ENCODE measurements at regions not wholly inside any gene's neighbourhood (a gene's known extent, or its start where the extent isn't known, plus 50 kb on each side); places are given as distances from the start of the nearest gene placed in this dataset.

- Histone ChIP-seq H3K4me3 (ENCODE audit: insufficient read depth, low read depth, low read length) (no peak overlapping the region), H3K27me3 (ENCODE audit: control insufficient read depth, insufficient read depth, low read length) (no peaks in the 10 kb centered on the region), H3K36me3 (replicated peaks; ENCODE audit: control insufficient read depth, insufficient read depth, low read length) (no peaks in the 10 kb centered on the region)
- no peak for DNase-seq
These were observed 1363.9 kb downstream of the MAT2B start for GRCh38 chr5:164869325-164869724.

- Histone ChIP-seq H3K4me3 (ENCODE audit: insufficient read depth, low read depth, low read length) (no peak overlapping the region), H3K36me3 (replicated peaks; ENCODE audit: control insufficient read depth, insufficient read depth, low read length) (no peaks in the 10 kb centered on the region), H3K27me3 (ENCODE audit: control insufficient read depth, insufficient read depth, low read length) (no peaks in the 10 kb centered on the region)
- DNase-seq: no peak
These were observed 1371.4 kb downstream of the MAT2B start for GRCh38 chr5:164876793-164877192.

GRCh38 chr5:164881442-164881841 is 1376.0 kb downstream of the MAT2B start:
- no peaks in the 10 kb centered on the region for H3K27me3 ChIP-seq (ENCODE audit: control insufficient read depth, insufficient read depth, low read length)
- H3K36me3 ChIP-seq (replicated peaks; ENCODE audit: control insufficient read depth, insufficient read depth, low read length): no peaks in the 10 kb centered on the region
- no peak for DNase-seq
- no peak overlapping the region for H3K4me3 ChIP-seq (ENCODE audit: insufficient read depth, low read depth, low read length)

- Histone ChIP-seq H3K36me3 (replicated peaks; ENCODE audit: control insufficient read depth, insufficient read depth, low read length) (no peaks in the 10 kb centered on the region), H3K4me3 (ENCODE audit: insufficient read depth, low read depth, low read length) (no peak overlapping the region)
- DNase-seq: no peak
These were observed 1379.8 kb downstream of the MAT2B start for GRCh38 chr5:164885179-164885578.

GRCh38 chr5:164893071-164893470 is 1387.7 kb downstream of the MAT2B start:
- Histone ChIP-seq H3K36me3 (replicated peaks; ENCODE audit: control insufficient read depth, insufficient read depth, low read length) (no peaks in the 10 kb centered on the region), H3K4me3 (ENCODE audit: insufficient read depth, low read depth, low read length) (no peak overlapping the region), H3K27me3 (ENCODE audit: control insufficient read depth, insufficient read depth, low read length) (no peaks in the 10 kb centered on the region)
- DNase-seq: no peak

More at GRCh38 chr5:164885179-164885578, 1379.8 kb downstream of the MAT2B start:
- no peaks in the 10 kb centered on the region for H3K27me3 ChIP-seq (ENCODE audit: control insufficient read depth, insufficient read depth, low read length)

GRCh38 chr5:164898705-164899104 is 1393.3 kb downstream of the MAT2B start:
- no peak overlapping the region for H3K4me3 ChIP-seq (ENCODE audit: insufficient read depth, low read depth, low read length)
- H3K36me3 ChIP-seq (replicated peaks; ENCODE audit: control insufficient read depth, insufficient read depth, low read length): no peaks in the 10 kb centered on the region
- no peaks in the 10 kb centered on the region for H3K27me3 ChIP-seq (ENCODE audit: control insufficient read depth, insufficient read depth, low read length)
- DNase-seq: no peak

GRCh38 chr5:164909673-164910072 is 1404.3 kb downstream of the MAT2B start:
- H3K36me3 ChIP-seq (replicated peaks; ENCODE audit: control insufficient read depth, insufficient read depth, low read length): no peaks in the 10 kb centered on the region
- no peak overlapping the region for H3K4me3 ChIP-seq (ENCODE audit: insufficient read depth, low read depth, low read length)
- no peak for DNase-seq
- no peaks in the 10 kb centered on the region for H3K27me3 ChIP-seq (ENCODE audit: control insufficient read depth, insufficient read depth, low read length)

GRCh38 chr5:164921722-164922121 is 1416.3 kb downstream of the MAT2B start:
- DNase-seq: no peak
- no peak overlapping the region for H3K4me3 ChIP-seq (ENCODE audit: insufficient read depth, low read depth, low read length)
- H3K36me3 ChIP-seq (replicated peaks; ENCODE audit: control insufficient read depth, insufficient read depth, low read length): no peaks in the 10 kb centered on the region
- H3K27me3 ChIP-seq (ENCODE audit: control insufficient read depth, insufficient read depth, low read length): no peaks in the 10 kb centered on the region

- no peaks in the 10 kb centered on the region for H3K27me3 ChIP-seq (ENCODE audit: control insufficient read depth, insufficient read depth, low read length)
- H3K36me3 ChIP-seq (replicated peaks; ENCODE audit: control insufficient read depth, insufficient read depth, low read length): no peaks in the 10 kb centered on the region
- no peak overlapping the region for H3K4me3 ChIP-seq (ENCODE audit: insufficient read depth, low read depth, low read length)
- no peak for DNase-seq
These were observed 1428.6 kb downstream of the MAT2B start for GRCh38 chr5:164934039-164934438.

- Histone ChIP-seq H3K36me3 (replicated peaks; ENCODE audit: control insufficient read depth, insufficient read depth, low read length) (no peaks in the 10 kb centered on the region), H3K27me3 (ENCODE audit: control insufficient read depth, insufficient read depth, low read length) (no peaks in the 10 kb centered on the region), H3K4me3 (ENCODE audit: insufficient read depth, low read depth, low read length) (no peak overlapping the region)
- DNase-seq: no peak
These were observed 1429.1 kb downstream of the MAT2B start for GRCh38 chr5:164934561-164934960.

GRCh38 chr5:164941132-164941531 is 1435.7 kb downstream of the MAT2B start:
- DNase-seq: no peak
- Histone ChIP-seq H3K36me3 (replicated peaks; ENCODE audit: control insufficient read depth, insufficient read depth, low read length) (no peaks in the 10 kb centered on the region), H3K27me3 (ENCODE audit: control insufficient read depth, insufficient read depth, low read length) (no peaks in the 10 kb centered on the region), H3K4me3 (ENCODE audit: insufficient read depth, low read depth, low read length) (no peak overlapping the region)

GRCh38 chr5:164950927-164951326 is 1445.5 kb downstream of the MAT2B start:
- no peak overlapping the region for H3K4me3 ChIP-seq (ENCODE audit: insufficient read depth, low read depth, low read length)
- H3K27me3 ChIP-seq (ENCODE audit: control insufficient read depth, insufficient read depth, low read length): no peaks in the 10 kb centered on the region
- DNase-seq: no peak
- H3K36me3 ChIP-seq (replicated peaks; ENCODE audit: control insufficient read depth, insufficient read depth, low read length): no peaks in the 10 kb centered on the region

GRCh38 chr5:164951570-164951969 is 1446.2 kb downstream of the MAT2B start:
- Histone ChIP-seq H3K4me3 (ENCODE audit: insufficient read depth, low read depth, low read length) (no peak overlapping the region), H3K27me3 (ENCODE audit: control insufficient read depth, insufficient read depth, low read length) (no peaks in the 10 kb centered on the region), H3K36me3 (replicated peaks; ENCODE audit: control insufficient read depth, insufficient read depth, low read length) (no peaks in the 10 kb centered on the region)
- no peak for DNase-seq

- no peak overlapping the region for H3K4me3 ChIP-seq (ENCODE audit: insufficient read depth, low read depth, low read length)
- H3K27me3 ChIP-seq (ENCODE audit: control insufficient read depth, insufficient read depth, low read length): no peaks in the 10 kb centered on the region
- no peak for DNase-seq
- no peaks in the 10 kb centered on the region for H3K36me3 ChIP-seq (replicated peaks; ENCODE audit: control insufficient read depth, insufficient read depth, low read length)
These were observed 1453.3 kb downstream of the MAT2B start for GRCh38 chr5:164958688-164959087.

- DNase-seq: no peak
- H3K4me3 ChIP-seq (ENCODE audit: insufficient read depth, low read depth, low read length): no peak overlapping the region
- H3K27me3 ChIP-seq (ENCODE audit: control insufficient read depth, insufficient read depth, low read length): no peaks in the 10 kb centered on the region
- H3K36me3 ChIP-seq (replicated peaks; ENCODE audit: control insufficient read depth, insufficient read depth, low read length): no peaks in the 10 kb centered on the region
These were observed 1454.3 kb downstream of the MAT2B start for GRCh38 chr5:164959761-164960160.

GRCh38 chr5:164962329-164962961 is 1457.0 kb downstream of the MAT2B start:
- H3K36me3 ChIP-seq (replicated peaks; ENCODE audit: control insufficient read depth, insufficient read depth, low read length): no peaks in the 10 kb centered on the region
- H3K27me3 ChIP-seq (ENCODE audit: control insufficient read depth, insufficient read depth, low read length): no peaks in the 10 kb centered on the region
- H3K4me3 ChIP-seq (ENCODE audit: insufficient read depth, low read depth, low read length): no peak overlapping the region
- no peak for DNase-seq
